Spleen (tissue), 11 donors: ENCODE measurements at regions not wholly inside any gene's neighbourhood (a gene's known extent, or its start where the extent isn't known, plus 50 kb on each side); places are given as distances from the start of the nearest gene placed in this dataset.
A peak's percentile ranks its signal among the peaks of the same experiment; 100 is the strongest.
"Not testable (repeated sequence)": the region's sequence is repeated elsewhere in the genome, so short reads cannot be mapped to it uniquely, and the experiment has no call there.

Experiments
- DNase-seq: peaks from one replicate; pipeline ENCODE4 v3.0.0-alpha.2; 2020
- H3K27ac ChIP-seq, 8 donors: fragments of 200-600 bp; sonication (generic) in 7 of 8; 1 replicate in 4 of 8; 2 replicates in 4 of 8; pipeline versions ENCODE4 v1.5.0 to v1.8.0; 2016 to 2021; ENCODE audit warnings: inconsistent platforms in 4 of 8, mild to moderate bottlenecking in 4 of 8, moderate library complexity in 1 of 8
- H3K27me3 ChIP-seq, 7 donors: fragments of 200-600 bp; sonication (generic) in 6 of 7; replicated peaks in 1 of 7; 1 replicate in 4 of 7; 2 replicates in 3 of 7; pipeline versions ENCODE4 v1.5.0 to v1.8.0; 2016 to 2021; ENCODE audit warnings: inconsistent platforms in 3 of 7, mild to moderate bottlenecking in 1 of 7
- H3K36me3 ChIP-seq, 6 donors: fragments of 200-600 bp; sonication (generic) in 5 of 6; 1 replicate in 4 of 6; 2 replicates in 2 of 6; pipeline versions ENCODE4 v1.5.0 to v1.8.0; 2016 to 2021; ENCODE audit warnings: inconsistent platforms in 2 of 6
- H3K4me1 ChIP-seq, 6 donors: fragments of 200-600 bp; sonication (generic) in 5 of 6; 1 replicate in 3 of 6; 2 replicates in 3 of 6; pipeline versions ENCODE4 v1.5.0 to v1.8.0; 2016 to 2021; ENCODE audit warnings: inconsistent platforms in 3 of 6
- H3K4me3 ChIP-seq, 8 donors: fragments of 200-600 bp; sonication (generic) in 7 of 8; 1 replicate in 4 of 8; 2 replicates in 4 of 8; pipeline versions ENCODE4 v1.5.0 to v1.8.0; 2016 to 2021; ENCODE audit warnings: inconsistent platforms in 4 of 8, mild to moderate bottlenecking in 4 of 8, moderate library complexity in 2 of 8
- H3K9me3 ChIP-seq, 8 donors: fragments of 200-600 bp; sonication (generic) in 7 of 8; 1 replicate in 4 of 8; 2 replicates in 4 of 8; pipeline versions ENCODE4 v1.5.0 to v1.8.0; 2016 to 2021; ENCODE audit warnings: inconsistent platforms in 4 of 8
- POLR2A ChIP-seq, 3 donors: fragments of 450-650 bp; IDR thresholded peaks; one replicate each; pipeline ENCODE4 v1.5.1; 2017; ENCODE audit warnings: antibody characterized with exemption in 3 of 3, mild to moderate bottlenecking in 1 of 3
- POLR2AphosphoS5 ChIP-seq, 3 donors: sonication (generic); formaldehyde crosslinking; IDR thresholded peaks; one replicate each; pipeline ENCODE4 v1.5.1; 2017; ENCODE audit warnings: antibody characterized with exemption in 3 of 3
- WGBS, 5 donors: extraction: QIAGEN DNeasy Blood & Tissue Kit in 3 of 5; methylation state at CpG; one replicate each; pipeline versions ENCODE4 v1.1.5 to v1.1.7; 2013 to 2018; 5-methylcytosine and 5-hydroxymethylcytosine counted together
- intact Hi-C: fragments of 100-400 bp; cut with DNase I; formaldehyde crosslinking; loops from one replicate; pipeline ENCODE4 v1.15.0; 2023; ENCODE audit warnings: low total_unique reads
- TF ChIP-seq, protein P1 (sequence below), 11 experiments: fragments of 200-600 bp in 7 of 11; fragments of 450-650 bp in 4 of 11; sonication (generic) in 4 of 11; IDR thresholded peaks in 8 of 11; conservative IDR thresholded peaks in 3 of 11; 1 replicate in 7 of 11; 2 replicates in 4 of 11; pipeline versions ENCODE4 v1.4.0 to v1.8.0; 2016 to 2021; ENCODE audit warnings: antibody characterized with exemption in 11 of 11, inconsistent platforms in 4 of 11, mild to moderate bottlenecking in 1 of 11
- donor health status: healthy with polysubstance abuse.
- donor health status: DM: no; HTN: no; CAD: no; lungs with moderate emphysema.
- donor health status: DM: no; HTN: no; CAD: no.
- donor health status: Bipolar disorder and iron deficiency.
- donor health status: healthy.
- donor health status: DM: no; HTN: no; CAD: no.
- donor health status: DM: yes; HTN: yes; CAD: no.

DNA sequence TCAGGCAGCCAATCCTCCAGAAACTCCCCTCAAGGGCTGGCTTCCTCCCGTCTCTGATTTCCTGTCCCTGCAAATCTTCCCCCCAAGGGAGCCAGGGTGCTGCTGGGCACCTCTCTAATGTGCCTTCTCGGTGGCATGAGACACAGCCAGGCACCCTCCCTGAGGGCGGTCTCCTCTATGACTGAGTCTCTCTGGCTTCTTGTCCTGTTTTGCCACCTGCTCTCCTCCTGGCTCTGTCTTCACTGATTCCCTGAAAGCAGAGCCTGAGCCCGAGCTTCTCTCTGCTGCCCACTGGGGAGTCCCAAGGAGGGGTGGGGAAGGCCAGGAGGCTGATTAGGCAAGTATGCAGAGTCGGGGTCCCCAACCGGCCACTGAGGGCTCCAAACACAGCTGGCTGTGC lies 60.4 kb upstream of the INSIG1 start:
- Histone ChIP-seq H3K9me3 (no peaks in the 10 kb centered on the region), H3K4me3 (no peak overlapping the region), H3K4me1 (no peaks in the 10 kb centered on the region), H3K27ac (no peak overlapping the region), H3K36me3 (no peaks in the 10 kb centered on the region), H3K27me3 (peaks cover 0 to 6% (median 0%) of the 10 kb centered on the region in 7 donors)
- 51 to 67% (median 62%) methylated on average over 3 to 6 of the region's 6 CpGs for WGBS, 5 donors
- TF ChIP-seq POLR2AphosphoS5 (IDR thresholded peaks at IDR 0.05) (no peak), POLR2A (IDR thresholded peaks at IDR 0.05) (no peak)
- TF ChIP-seq, protein P1, sequence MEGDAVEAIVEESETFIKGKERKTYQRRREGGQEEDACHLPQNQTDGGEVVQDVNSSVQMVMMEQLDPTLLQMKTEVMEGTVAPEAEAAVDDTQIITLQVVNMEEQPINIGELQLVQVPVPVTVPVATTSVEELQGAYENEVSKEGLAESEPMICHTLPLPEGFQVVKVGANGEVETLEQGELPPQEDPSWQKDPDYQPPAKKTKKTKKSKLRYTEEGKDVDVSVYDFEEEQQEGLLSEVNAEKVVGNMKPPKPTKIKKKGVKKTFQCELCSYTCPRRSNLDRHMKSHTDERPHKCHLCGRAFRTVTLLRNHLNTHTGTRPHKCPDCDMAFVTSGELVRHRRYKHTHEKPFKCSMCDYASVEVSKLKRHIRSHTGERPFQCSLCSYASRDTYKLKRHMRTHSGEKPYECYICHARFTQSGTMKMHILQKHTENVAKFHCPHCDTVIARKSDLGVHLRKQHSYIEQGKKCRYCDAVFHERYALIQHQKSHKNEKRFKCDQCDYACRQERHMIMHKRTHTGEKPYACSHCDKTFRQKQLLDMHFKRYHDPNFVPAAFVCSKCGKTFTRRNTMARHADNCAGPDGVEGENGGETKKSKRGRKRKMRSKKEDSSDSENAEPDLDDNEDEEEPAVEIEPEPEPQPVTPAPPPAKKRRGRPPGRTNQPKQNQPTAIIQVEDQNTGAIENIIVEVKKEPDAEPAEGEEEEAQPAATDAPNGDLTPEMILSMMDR (IDR thresholded peaks at IDR 0.05 in 8 of 11, conservative IDR thresholded peaks at IDR 0.05 in 3 of 11): no peak
- intact Hi-C loops: no loop called here
- peak; percentile 45 for DNase-seq

DNA sequence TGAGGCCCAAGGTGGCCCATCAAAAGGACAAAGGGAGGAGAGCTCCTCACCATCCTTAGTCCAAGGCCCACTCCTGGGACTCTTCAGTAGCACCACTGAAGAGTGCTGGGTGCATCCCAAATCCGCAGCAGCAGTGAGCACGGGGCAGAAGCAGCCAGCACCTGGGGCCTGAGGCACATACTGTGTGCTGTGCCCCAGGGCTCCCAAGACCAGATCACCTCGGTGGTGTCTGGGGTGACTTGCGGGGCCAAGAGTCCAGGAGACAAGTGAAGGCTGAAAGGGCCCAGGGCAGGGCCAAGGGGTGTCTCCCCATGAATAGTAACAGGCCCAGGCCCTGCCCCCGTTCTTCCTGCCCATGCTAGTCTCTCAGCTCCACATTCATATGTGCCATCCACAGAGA lies 59.9 kb upstream of the INSIG1 start:
- intact Hi-C loops: no loop called here
- Histone ChIP-seq H3K9me3 (no peaks in the 10 kb centered on the region), H3K4me3 (no peak overlapping the region), H3K4me1 (no peaks in the 10 kb centered on the region), H3K27me3 (peaks cover 0 to 6% (median 0%) of the 10 kb centered on the region in 7 donors), H3K36me3 (no peaks in the 10 kb centered on the region), H3K27ac (no peak overlapping the region)
- DNase-seq: peak; percentile 62
- TF ChIP-seq POLR2A (IDR thresholded peaks at IDR 0.05) (no peak), POLR2AphosphoS5 (IDR thresholded peaks at IDR 0.05) (no peak)
- TF ChIP-seq, protein P1 (IDR thresholded peaks at IDR 0.05 in 8 of 11, conservative IDR thresholded peaks at IDR 0.05 in 3 of 11): no peak
- WGBS, 5 donors: 80 to 92% (median 91%) methylated on average over 4 to 5 of the region's 5 CpGs

DNA sequence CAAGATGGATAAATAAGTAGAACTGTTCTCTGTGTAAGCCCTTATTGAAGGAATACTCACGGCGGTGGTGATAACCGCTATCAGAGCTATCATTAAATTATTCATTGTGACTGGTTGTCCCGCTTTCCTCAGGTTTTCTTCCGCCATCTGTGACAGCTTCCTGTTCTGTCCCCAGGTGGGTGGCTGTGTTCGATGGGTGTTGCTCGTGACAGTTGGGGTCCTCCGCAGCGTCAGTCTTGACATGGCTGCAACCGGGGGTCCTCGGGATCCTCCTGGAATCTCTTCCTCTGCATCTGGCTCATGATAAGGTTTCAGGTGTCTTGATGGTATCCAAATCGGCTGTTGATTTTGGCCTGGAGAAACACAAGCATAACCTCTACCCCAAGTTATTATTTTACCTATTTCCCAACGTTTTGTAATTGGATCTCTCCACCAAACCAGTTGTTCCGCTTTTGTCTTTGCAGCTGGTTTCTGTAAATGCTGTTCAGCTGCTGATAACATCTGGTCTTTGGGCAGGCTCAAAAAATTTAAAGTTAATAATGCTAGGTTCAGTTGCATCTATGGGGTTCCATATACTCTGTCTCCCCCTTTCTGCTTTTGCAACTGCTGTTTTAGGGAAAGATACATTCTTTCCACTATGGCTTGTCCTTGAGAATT lies 58.1 kb upstream of the INSIG1 start:
- H3K4me1 ChIP-seq, H3K4me3 ChIP-seq, H3K9me3 ChIP-seq, H3K27me3 ChIP-seq, H3K27ac ChIP-seq, intact Hi-C loops, H3K36me3 ChIP-seq: not testable (repeated sequence)
- 35 to 72% (median 44%) methylated on average over 14 of the region's 14 CpGs for WGBS, 5 donors
- DNase-seq: peak; percentile 12

DNA sequence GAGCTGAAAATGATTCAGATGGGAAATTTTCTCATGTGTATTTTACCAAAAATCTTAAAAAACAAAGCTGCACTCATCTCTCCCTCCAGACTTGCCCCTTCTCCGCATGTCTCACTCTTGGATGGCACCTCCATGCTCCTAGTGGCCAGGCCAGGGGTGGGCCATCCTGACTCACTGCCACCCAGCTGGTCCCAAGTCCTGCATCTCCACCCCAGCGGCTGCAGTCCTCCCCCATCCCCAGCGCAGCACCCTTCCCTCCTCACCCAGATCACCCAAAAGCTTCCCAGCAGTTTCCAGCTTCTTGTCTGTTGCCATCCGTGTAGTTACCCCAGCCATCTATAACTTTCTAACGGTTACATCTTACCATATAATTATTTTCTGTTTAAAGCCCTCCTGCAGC lies 53.0 kb upstream of the INSIG1 start:
- no peak for DNase-seq
- no peaks in the 10 kb centered on the region for H3K36me3 ChIP-seq
- no peak for TF ChIP-seq POLR2AphosphoS5 (IDR thresholded peaks at IDR 0.05)
- no peak for TF ChIP-seq POLR2A (IDR thresholded peaks at IDR 0.05)
- TF ChIP-seq, protein P1 (IDR thresholded peaks at IDR 0.05 in 8 of 11, conservative IDR thresholded peaks at IDR 0.05 in 3 of 11): no peak
- no peaks in the 10 kb centered on the region for H3K27me3 ChIP-seq
- no peaks in the 10 kb centered on the region for H3K4me1 ChIP-seq
- intact Hi-C loops: no loop called here
- WGBS, 5 donors: 85 to 95% (median 90%) methylated on average over 5 of the region's 5 CpGs
- no peak overlapping the region for H3K4me3 ChIP-seq
- no peaks in the 10 kb centered on the region for H3K9me3 ChIP-seq
- H3K27ac ChIP-seq: no peak overlapping the region
